ENCODE measurements at regions not wholly inside any gene's neighbourhood (a gene's known extent, or its start where the extent isn't known, plus 50 kb on each side); places are given as distances from the start of the nearest gene placed in this dataset.
A peak's percentile ranks its signal among the peaks of the same experiment; 100 is the strongest.

- TF ChIP-seq ATF3 (CRISPR knock-in tag; conservative IDR thresholded peaks at IDR 0.05) (no peak), CTCF (IDR thresholded peaks at IDR 0.05) (peak; percentile 55), ZBTB21 (CRISPR knock-in tag; IDR thresholded peaks at IDR 0.05; ENCODE audit: borderline replicate concordance) (no peak), ZNF416 (CRISPR knock-in tag; IDR thresholded peaks at IDR 0.05) (no peak), MAX (CRISPR knock-in tag; IDR thresholded peaks at IDR 0.05) (no peak), USF2 (CRISPR knock-in tag; IDR thresholded peaks at IDR 0.05) (no peak), ATF1 (CRISPR knock-in tag; IDR thresholded peaks at IDR 0.05) (no peak), ZNF423 (CRISPR knock-in tag; IDR thresholded peaks at IDR 0.05) (no peak), ATF2 (CRISPR knock-in tag; IDR thresholded peaks at IDR 0.05; ENCODE audit: borderline replicate concordance, low read depth) (no peak), ZNF671 (CRISPR knock-in tag; IDR thresholded peaks at IDR 0.05) (no peak), GABPB1 (CRISPR knock-in tag; IDR thresholded peaks at IDR 0.05) (no peak), IRF1 (CRISPR knock-in tag; IDR thresholded peaks at IDR 0.05) (no peak)
These were observed 66.5 kb upstream of the SLC35F1 start for GRCh38 chr6:117840541-117840983.
